A549 (cell line): ENCODE measurements at regions not wholly inside any gene's neighbourhood (a gene's known extent, or its start where the extent isn't known, plus 50 kb on each side); places are given as distances from the start of the nearest gene placed in this dataset.
A peak's percentile ranks its signal among the peaks of the same experiment; 100 is the strongest.

Experiments
- ATAC-seq, 2 experiments: fragments of 200-7000 bp in 1 of 2; fragments of >200 bp in 1 of 2; cut with Nextera tagmentation in 1 of 2; cut with Tn5 transposase in 1 of 2; 3 replicates each; pipeline versions ENCODE4 v1.8.0 to v1.9.1; 2018 to 2020; ENCODE audit warnings: mild to moderate bottlenecking in 1 of 2, moderate library complexity in 1 of 2
- CTCF ChIA-PET: fragments of 300-600 bp; sonication (Branson Sonifier 250); formaldehyde crosslinking; extraction: SDS; loops from one replicate; lab custom pipeline; 2021; ENCODE audit warnings: antibody characterized with exemption, inconsistent platforms; lab: Yijun Ruan, JAX
- POLR2A ChIA-PET: fragments of 350-600 bp; formaldehyde crosslinking; extraction: SDS; loops from one replicate; lab custom pipeline; 2021; ENCODE audit warnings: antibody characterized with exemption, inconsistent platforms; lab: Yijun Ruan, JAX
- DNase-seq, 2 experiments: peaks; one replicate each; pipeline versions ENCODE4 v3.0.0 to v3.0.0-alpha.2; 2011 to 2016; ENCODE audit warnings: low read depth in 1 of 2, low spot score in 1 of 2
- FAIRE-seq: peaks from 2 replicates; lab custom pipeline; 2011; peaks lifted over from hg19 to GRCh38; lab: Jason Lieb, UNC
- H3K27ac ChIP-seq, 2 experiments: fragments of >200 bp; sonication (Bioruptor Twin); formaldehyde crosslinking; 3 replicates each; pipeline ENCODE4 v1.5.1; 2016 to 2017
- H3K4me1 ChIP-seq: fragments of >200 bp; sonication (Bioruptor Twin); formaldehyde crosslinking; 3 replicates; pipeline ENCODE4 v1.6.1; 2016
- H3K4me2 ChIP-seq: fragments of >200 bp; sonication (Bioruptor Twin); formaldehyde crosslinking; 3 replicates; pipeline ENCODE4 v1.6.1; 2016
- H3K4me3 ChIP-seq: fragments of >200 bp; sonication (Bioruptor Twin); formaldehyde crosslinking; 3 replicates; pipeline ENCODE4 v1.5.1; 2016
- H3K9me3 ChIP-seq: fragments of >200 bp; sonication (Bioruptor Twin); formaldehyde crosslinking; 3 replicates; pipeline ENCODE4 v1.6.1; 2016
- CBX8 ChIP-seq: fragments of 200-600 bp; sonication (generic); IDR thresholded peaks from 2 replicates; pipeline ENCODE4 v1.6.1; 2016
- CEBPB ChIP-seq, 2 experiments: fragments of >200 bp in 1 of 2; sonication (Bioruptor Twin) in 1 of 2; formaldehyde crosslinking in 1 of 2; IDR thresholded peaks; 2 replicates each; pipeline ENCODE4 v1.6.1; 2012 to 2016
- CHD2 ChIP-seq: fragments of 150-350 bp; IDR thresholded peaks from 2 replicates; pipeline ENCODE4 v1.6.1; 2014; ENCODE audit warnings: low read length; ENCODE audit not compliant: partially characterized antibody
- EHF ChIP-seq: fragments of 250-450 bp; sonication (Bioruptor Pico); IDR thresholded peaks from 2 replicates; pipeline ENCODE4 v1.5.0; 2020; ENCODE audit warnings: mild to moderate bottlenecking
- EHMT2 ChIP-seq: fragments of 200-600 bp; sonication (generic); IDR thresholded peaks from 2 replicates; pipeline ENCODE4 v1.6.1; 2016; ENCODE audit warnings: antibody characterized with exemption, low read depth, mild to moderate bottlenecking, moderate library complexity
- GATA3 ChIP-seq: IDR thresholded peaks from 2 replicates; pipeline ENCODE4 v1.6.1; 2012; ENCODE audit warnings: borderline replicate concordance
- HOXB13 ChIP-seq: fragments of 250-450 bp; sonication (Bioruptor Pico); IDR thresholded peaks from 2 replicates; pipeline ENCODE4 v1.5.0; 2020; ENCODE audit warnings: low read depth, mild to moderate bottlenecking, moderate library complexity
- HOXB5 ChIP-seq: fragments of 250-450 bp; sonication (Bioruptor Pico); IDR thresholded peaks from 2 replicates; pipeline ENCODE4 v1.5.0; 2020; ENCODE audit warnings: mild to moderate bottlenecking, moderate library complexity
- KDM1A ChIP-seq: fragments of 200-600 bp; sonication (generic); IDR thresholded peaks from 2 replicates; pipeline ENCODE4 v1.6.1; 2016; ENCODE audit warnings: low read depth, mild to moderate bottlenecking
- KDM5A ChIP-seq: fragments of 200-600 bp; sonication (generic); IDR thresholded peaks from 2 replicates; pipeline ENCODE4 v1.6.1; 2016; ENCODE audit warnings: antibody characterized with exemption, mild to moderate bottlenecking
- MAZ ChIP-seq: fragments of 150-350 bp; IDR thresholded peaks from 2 replicates; pipeline ENCODE4 v1.6.1; 2014; ENCODE audit warnings: antibody characterized with exemption, low read depth, low read length, borderline replicate concordance
- NFE2L2 ChIP-seq: fragments of 150-350 bp; conservative IDR thresholded peaks from 2 replicates; pipeline ENCODE4 v1.6.1; 2014; ENCODE audit warnings: low read length
- POLR2A ChIP-seq: IDR thresholded peaks from 2 replicates; pipeline ENCODE4 v1.6.1; 2012; ENCODE audit warnings: mild to moderate bottlenecking, low read length
- RAD21 ChIP-seq, 2 experiments: fragments of >200 bp in 1 of 2; sonication (Bioruptor Twin) in 1 of 2; formaldehyde crosslinking in 1 of 2; IDR thresholded peaks in 1 of 2; conservative IDR thresholded peaks in 1 of 2; 2 replicates in 1 of 2; 3 replicates in 1 of 2; pipeline ENCODE4 v1.6.1; 2012 to 2018; ENCODE audit warnings: inconsistent platforms in 1 of 2
- RARB ChIP-seq: fragments of 250-450 bp; sonication (Bioruptor Pico); IDR thresholded peaks from 2 replicates; pipeline ENCODE4 v1.8.0; 2021; ENCODE audit warnings: mild to moderate bottlenecking, moderate library complexity
- RCOR1 ChIP-seq: fragments of 150-350 bp; IDR thresholded peaks from 2 replicates; pipeline ENCODE4 v1.6.1; 2014; ENCODE audit warnings: antibody characterized with exemption, low read length, low read depth
- SMC3 ChIP-seq: fragments of >200 bp; sonication (Bioruptor Twin); formaldehyde crosslinking; IDR thresholded peaks from 3 replicates; pipeline ENCODE4 v1.6.1; 2018; ENCODE audit warnings: inconsistent platforms
- SREBF2 ChIP-seq: fragments of 450-650 bp; IDR thresholded peaks from 2 replicates; pipeline ENCODE4 v1.6.1; 2014; ENCODE audit warnings: mild to moderate bottlenecking, moderate library complexity
- TP53 ChIP-seq: fragments of 250-450 bp; sonication (Bioruptor Pico); IDR thresholded peaks from 2 replicates; pipeline ENCODE4 v1.5.0; 2021; ENCODE audit warnings: mild to moderate bottlenecking, moderate library complexity
- ZC3H11A ChIP-seq: fragments of 450-650 bp; IDR thresholded peaks from 2 replicates; pipeline ENCODE4 v1.6.1; 2014; ENCODE audit warnings: antibody characterized with exemption, mild to moderate bottlenecking
- ZFP36 ChIP-seq: fragments of 450-650 bp; IDR thresholded peaks from 2 replicates; pipeline ENCODE4 v1.6.1; 2014; ENCODE audit warnings: borderline replicate concordance; ENCODE audit not compliant: partially characterized antibody
- WGBS: methylation state at CpG from one replicate; pipeline ENCODE4 v1.1.6; 2017; ENCODE audit errors: missing lambda C conversion rate; 5-methylcytosine and 5-hydroxymethylcytosine counted together
- TF ChIP-seq, protein P1 (sequence below): fragments of 250-450 bp; sonication (Bioruptor Pico); IDR thresholded peaks from 2 replicates; pipeline ENCODE4 v1.5.0; 2020; ENCODE audit warnings: low read depth, mild to moderate bottlenecking, moderate library complexity
- TF ChIP-seq, protein P2 (sequence below): fragments of 450-650 bp; IDR thresholded peaks from 2 replicates; pipeline ENCODE4 v1.6.1; 2014; ENCODE audit warnings: antibody characterized with exemption
- TF ChIP-seq, protein P3 (sequence below): IDR thresholded peaks from 2 replicates; pipeline ENCODE4 v1.6.1; 2012; ENCODE audit warnings: low read depth, borderline replicate concordance
- TF ChIP-seq, protein P4 (sequence below): fragments of >200 bp; sonication (Bioruptor Twin); formaldehyde crosslinking; IDR thresholded peaks from 3 replicates; pipeline ENCODE4 v1.5.1; 2016
- TF ChIP-seq, protein P5 (sequence below): fragments of >200 bp; sonication (Bioruptor Twin); formaldehyde crosslinking; IDR thresholded peaks from 3 replicates; pipeline ENCODE4 v1.6.1; 2016
- TF ChIP-seq, protein P6 (sequence below): IDR thresholded peaks from 2 replicates; pipeline ENCODE4 v1.6.1; 2012

DNA sequence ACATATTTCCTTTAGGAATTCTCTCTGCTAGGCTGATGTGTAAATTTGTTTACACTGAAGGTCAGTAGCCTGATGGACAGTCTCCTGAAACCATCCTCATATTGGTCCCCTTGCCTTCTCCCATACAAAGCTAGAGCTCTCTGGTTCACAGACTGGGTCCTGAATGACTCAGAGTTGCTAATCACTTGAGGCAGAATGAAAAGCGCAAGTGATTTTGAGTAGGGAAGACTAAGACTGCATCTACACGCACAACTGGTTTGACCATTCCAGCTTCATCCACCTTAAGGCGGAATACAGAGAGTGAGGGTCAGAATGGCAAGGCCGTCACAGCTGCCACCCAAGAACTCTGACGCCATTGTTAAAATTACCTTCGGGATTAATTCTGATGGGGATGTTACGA lies 70.2 kb upstream of the KIF26B start:
- DNase-seq: no peak
- FAIRE-seq: no peak
- peaks cover 10% of the 10 kb centered on the region; the same call in 2 of the 3 replicates for H3K4me1 ChIP-seq
- no peak for TF ChIP-seq GATA3
- no peaks in the 10 kb centered on the region for H3K9me3 ChIP-seq
- POLR2A ChIA-PET: no interaction called here
- no peak overlapping the region for H3K4me2 ChIP-seq
- CTCF ChIA-PET: interaction anchor here (1.4 kb wide), 1 partner anchor 68 kb away, joined by 3 read pairs; no protein-coding TSS in a partner anchor
- 95% methylated on average over 7 of the region's 7 CpGs for WGBS
- no peak for ATAC-seq
- no peak overlapping the region for H3K4me3 ChIP-seq
- H3K27ac ChIP-seq: no peak overlapping the region

DNA sequence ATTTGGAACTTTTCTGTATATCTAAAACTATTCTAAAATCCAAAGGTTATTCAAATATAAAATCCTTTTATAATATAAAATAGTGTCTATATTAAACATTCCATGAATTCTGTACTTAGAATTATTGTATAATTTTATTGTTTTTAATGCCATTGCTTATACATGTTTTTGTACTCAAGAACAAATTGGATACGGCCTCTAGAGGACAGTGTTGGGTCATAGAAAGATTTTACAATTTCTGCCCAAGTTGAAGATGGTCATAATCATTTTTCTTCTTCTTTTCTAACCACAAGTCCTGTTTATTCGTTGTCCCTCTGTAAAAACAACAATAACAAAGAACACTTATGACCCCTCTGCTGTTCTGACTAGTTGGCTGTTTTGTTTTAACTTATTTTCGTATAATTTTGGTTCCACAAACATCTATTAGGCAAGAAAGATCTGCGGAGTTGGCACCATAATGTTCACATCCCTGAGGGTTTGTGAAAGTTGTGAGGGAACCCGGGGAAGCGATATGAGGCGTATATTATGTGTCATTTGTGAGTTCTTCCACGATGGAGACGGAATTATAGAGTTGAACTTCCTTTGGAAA lies 75.7 kb upstream of the KIF26B start:
- no peak overlapping the region for H3K27ac ChIP-seq
- ATAC-seq (peak; percentile 34 to 61; a peak in 2 of 6 replicates), DNase-seq (peak; percentile 18 to 59)
- no peaks in the 10 kb centered on the region for H3K4me1 ChIP-seq
- ChIA-PET POLR2A (no interaction called here), CTCF (interaction anchor here (0.6 to 1.7 kb wide), 6 partner anchors 12 to 471 kb away, joined by 3 to 9 read pairs (median 4); no protein-coding TSS in a partner anchor)
- 18% methylated on average over 9 of the region's 9 CpGs for WGBS
- no peak overlapping the region for H3K4me3 ChIP-seq
- no peak for TF ChIP-seq SREBF2
- no peak for TF ChIP-seq RCOR1
- no peak for TF ChIP-seq NFE2L2
- no peak for TF ChIP-seq GATA3
- TF ChIP-seq POLR2A: no peak
- TF ChIP-seq SMC3: peak; percentile 51; the same call in 2 of the 3 replicates
- no peak for TF ChIP-seq HOXB5
- TF ChIP-seq CBX8: no peak
- TF ChIP-seq RAD21 (conservative IDR thresholded peaks at IDR 0.05 in 1 of 2, IDR thresholded peaks at IDR 0.05 in 1 of 2): peak; percentile 75 to 82
- TF ChIP-seq, protein P1, sequence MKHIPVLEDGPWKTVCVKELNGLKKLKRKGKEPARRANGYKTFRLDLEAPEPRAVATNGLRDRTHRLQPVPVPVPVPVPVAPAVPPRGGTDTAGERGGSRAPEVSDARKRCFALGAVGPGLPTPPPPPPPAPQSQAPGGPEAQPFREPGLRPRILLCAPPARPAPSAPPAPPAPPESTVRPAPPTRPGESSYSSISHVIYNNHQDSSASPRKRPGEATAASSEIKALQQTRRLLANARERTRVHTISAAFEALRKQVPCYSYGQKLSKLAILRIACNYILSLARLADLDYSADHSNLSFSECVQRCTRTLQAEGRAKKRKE: no peak
- TF ChIP-seq, protein P2, sequence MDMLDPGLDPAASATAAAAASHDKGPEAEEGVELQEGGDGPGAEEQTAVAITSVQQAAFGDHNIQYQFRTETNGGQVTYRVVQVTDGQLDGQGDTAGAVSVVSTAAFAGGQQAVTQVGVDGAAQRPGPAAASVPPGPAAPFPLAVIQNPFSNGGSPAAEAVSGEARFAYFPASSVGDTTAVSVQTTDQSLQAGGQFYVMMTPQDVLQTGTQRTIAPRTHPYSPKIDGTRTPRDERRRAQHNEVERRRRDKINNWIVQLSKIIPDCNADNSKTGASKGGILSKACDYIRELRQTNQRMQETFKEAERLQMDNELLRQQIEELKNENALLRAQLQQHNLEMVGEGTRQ: no peak
- TF ChIP-seq, protein P3, sequence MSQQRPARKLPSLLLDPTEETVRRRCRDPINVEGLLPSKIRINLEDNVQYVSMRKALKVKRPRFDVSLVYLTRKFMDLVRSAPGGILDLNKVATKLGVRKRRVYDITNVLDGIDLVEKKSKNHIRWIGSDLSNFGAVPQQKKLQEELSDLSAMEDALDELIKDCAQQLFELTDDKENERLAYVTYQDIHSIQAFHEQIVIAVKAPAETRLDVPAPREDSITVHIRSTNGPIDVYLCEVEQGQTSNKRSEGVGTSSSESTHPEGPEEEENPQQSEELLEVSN: no peak
- no peak for TF ChIP-seq MAZ
- no peak for TF ChIP-seq KDM1A
- no peak for TF ChIP-seq RARB
- TF ChIP-seq, protein P4, sequence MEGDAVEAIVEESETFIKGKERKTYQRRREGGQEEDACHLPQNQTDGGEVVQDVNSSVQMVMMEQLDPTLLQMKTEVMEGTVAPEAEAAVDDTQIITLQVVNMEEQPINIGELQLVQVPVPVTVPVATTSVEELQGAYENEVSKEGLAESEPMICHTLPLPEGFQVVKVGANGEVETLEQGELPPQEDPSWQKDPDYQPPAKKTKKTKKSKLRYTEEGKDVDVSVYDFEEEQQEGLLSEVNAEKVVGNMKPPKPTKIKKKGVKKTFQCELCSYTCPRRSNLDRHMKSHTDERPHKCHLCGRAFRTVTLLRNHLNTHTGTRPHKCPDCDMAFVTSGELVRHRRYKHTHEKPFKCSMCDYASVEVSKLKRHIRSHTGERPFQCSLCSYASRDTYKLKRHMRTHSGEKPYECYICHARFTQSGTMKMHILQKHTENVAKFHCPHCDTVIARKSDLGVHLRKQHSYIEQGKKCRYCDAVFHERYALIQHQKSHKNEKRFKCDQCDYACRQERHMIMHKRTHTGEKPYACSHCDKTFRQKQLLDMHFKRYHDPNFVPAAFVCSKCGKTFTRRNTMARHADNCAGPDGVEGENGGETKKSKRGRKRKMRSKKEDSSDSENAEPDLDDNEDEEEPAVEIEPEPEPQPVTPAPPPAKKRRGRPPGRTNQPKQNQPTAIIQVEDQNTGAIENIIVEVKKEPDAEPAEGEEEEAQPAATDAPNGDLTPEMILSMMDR: peak; percentile 88
- TF ChIP-seq EHF: no peak
- no peak for TF ChIP-seq ZFP36
- TF ChIP-seq, all 56 proteins: peak for 3
- Histone ChIP-seq H3K4me2 (no peak overlapping the region), H3K9me3 (0 out of 3 replicates have a peak, but pooled peaks cover 3% of the 10 kb centered on the region)
- FAIRE-seq: peak; percentile 32

DNA sequence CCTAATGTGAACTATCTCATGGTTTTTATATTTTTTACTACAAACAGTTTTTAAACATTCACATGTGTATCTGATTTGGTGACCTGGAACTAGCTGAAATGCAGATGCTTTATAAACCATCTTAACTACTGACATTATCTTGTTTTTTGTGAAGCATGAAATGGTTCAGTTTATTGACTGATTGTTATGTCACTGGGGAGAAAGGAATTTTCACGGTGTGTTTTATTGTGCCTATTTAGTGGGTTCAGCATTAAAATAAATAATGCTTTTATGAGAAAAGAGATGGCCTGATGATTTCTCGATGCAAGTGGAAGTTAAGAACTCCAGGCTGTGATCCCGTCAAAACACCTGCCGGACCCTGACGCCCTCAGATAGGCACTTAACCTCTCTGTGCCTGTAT lies 79.9 kb upstream of the KIF26B start:
- Histone ChIP-seq H3K27ac (no peak overlapping the region), H3K4me2 (no peak overlapping the region), H3K4me3 (no peak overlapping the region), H3K4me1 (no peaks in the 10 kb centered on the region), H3K9me3 (peaks cover 9% of the 10 kb centered on the region; the same call in 1 of the 3 replicates)
- WGBS: 79% methylated on average over 5 of the region's 5 CpGs
- no peak for FAIRE-seq
- TF ChIP-seq HOXB5: no peak
- no peak for TF ChIP-seq HOXB13
- no peak for TF ChIP-seq KDM5A
- no peak for TF ChIP-seq TP53 (CRISPR knock-in tag)
- TF ChIP-seq, protein P5, sequence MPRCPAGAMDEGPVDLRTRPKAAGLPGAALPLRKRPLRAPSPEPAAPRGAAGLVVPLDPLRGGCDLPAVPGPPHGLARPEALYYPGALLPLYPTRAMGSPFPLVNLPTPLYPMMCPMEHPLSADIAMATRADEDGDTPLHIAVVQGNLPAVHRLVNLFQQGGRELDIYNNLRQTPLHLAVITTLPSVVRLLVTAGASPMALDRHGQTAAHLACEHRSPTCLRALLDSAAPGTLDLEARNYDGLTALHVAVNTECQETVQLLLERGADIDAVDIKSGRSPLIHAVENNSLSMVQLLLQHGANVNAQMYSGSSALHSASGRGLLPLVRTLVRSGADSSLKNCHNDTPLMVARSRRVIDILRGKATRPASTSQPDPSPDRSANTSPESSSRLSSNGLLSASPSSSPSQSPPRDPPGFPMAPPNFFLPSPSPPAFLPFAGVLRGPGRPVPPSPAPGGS: no peak
- no peak for TF ChIP-seq ZC3H11A
- TF ChIP-seq, protein P1: no peak
- TF ChIP-seq ZFP36: no peak
- TF ChIP-seq CEBPB (IDR thresholded peaks at IDR 0.05): no peak
- no peak for TF ChIP-seq CHD2
- TF ChIP-seq SMC3: no peak
- TF ChIP-seq EHMT2: no peak
- TF ChIP-seq, protein P6, sequence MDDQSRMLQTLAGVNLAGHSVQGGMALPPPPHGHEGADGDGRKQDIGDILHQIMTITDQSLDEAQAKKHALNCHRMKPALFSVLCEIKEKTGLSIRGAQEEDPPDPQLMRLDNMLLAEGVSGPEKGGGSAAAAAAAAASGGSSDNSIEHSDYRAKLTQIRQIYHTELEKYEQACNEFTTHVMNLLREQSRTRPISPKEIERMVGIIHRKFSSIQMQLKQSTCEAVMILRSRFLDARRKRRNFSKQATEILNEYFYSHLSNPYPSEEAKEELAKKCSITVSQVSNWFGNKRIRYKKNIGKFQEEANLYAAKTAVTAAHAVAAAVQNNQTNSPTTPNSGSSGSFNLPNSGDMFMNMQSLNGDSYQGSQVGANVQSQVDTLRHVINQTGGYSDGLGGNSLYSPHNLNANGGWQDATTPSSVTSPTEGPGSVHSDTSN: no peak
- CTCF ChIA-PET: interaction anchor here (1.2 kb wide), 1 partner anchor 32 kb away, joined by 4 read pairs; no protein-coding TSS in a partner anchor
- no peak for DNase-seq
- POLR2A ChIA-PET: no interaction called here
- no peak for ATAC-seq
